HG03135 (cell line): ENCODE measurements at regions not wholly inside any gene's neighbourhood (a gene's known extent, or its start where the extent isn't known, plus 50 kb on each side); places are given as distances from the start of the nearest gene placed in this dataset.

Source experiments
- ATAC-seq: cut with Tn5 transposase; IDR thresholded peaks from one replicate; pipeline ENCODE4 v1.9.1; 2021; ENCODE audit warnings: mild to moderate bottlenecking, moderate library complexity; ENCODE audit not compliant: unreplicated experiment

DNA sequence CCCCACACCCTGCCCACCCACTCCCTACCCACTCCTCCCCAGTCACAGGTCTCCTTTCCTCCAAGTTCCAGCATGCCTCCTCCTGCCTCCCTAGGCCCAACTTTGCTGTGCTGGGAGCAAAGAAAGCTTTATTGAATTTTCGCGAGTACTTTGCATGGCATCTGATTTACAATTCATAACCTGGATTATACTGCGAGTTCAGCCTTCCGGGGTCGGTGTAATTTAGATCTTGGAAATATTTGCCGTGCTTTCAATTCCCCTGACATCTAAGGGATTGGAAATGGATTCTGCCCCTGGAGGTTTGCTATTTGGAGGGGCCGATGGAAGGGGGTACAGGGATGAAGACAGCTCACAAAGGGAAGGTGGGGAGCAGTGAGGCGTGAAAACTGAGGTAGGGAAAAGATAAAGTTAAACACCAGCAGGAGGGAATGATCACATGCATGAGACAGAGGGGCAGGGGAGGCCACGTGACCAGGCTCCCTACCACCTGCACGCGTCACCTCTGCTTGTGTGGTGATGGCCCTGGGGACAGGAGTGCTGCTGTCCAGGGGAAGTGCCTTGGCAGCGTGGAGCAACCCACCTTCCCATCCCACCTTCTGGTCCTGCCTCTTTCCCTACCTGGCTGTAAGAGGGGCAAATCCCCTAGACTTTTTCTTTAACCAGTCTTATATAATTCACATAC is 132.3 kb upstream of the RPL38 start:
- ATAC-seq, result no peak

DNA sequence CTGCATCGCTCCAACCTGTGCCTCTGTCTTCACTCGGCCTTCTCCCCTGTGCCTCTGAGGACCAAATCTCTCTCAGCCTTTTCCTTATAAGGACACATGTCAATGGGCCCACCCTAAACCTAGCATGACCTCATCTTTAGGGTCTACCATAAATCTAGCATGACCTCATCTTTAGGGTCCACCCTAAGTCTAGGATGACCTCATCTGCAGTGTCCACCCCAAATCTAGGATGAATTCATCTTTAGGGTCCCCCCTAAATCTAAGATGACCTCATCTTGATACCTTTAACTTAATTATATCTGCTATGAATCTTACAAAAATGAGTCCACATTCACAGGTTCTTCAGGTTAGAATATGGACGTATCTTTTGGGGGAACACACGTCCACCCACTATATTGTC is 131.1 kb upstream of the RPL38 start:
- ATAC-seq, result no peak

DNA sequence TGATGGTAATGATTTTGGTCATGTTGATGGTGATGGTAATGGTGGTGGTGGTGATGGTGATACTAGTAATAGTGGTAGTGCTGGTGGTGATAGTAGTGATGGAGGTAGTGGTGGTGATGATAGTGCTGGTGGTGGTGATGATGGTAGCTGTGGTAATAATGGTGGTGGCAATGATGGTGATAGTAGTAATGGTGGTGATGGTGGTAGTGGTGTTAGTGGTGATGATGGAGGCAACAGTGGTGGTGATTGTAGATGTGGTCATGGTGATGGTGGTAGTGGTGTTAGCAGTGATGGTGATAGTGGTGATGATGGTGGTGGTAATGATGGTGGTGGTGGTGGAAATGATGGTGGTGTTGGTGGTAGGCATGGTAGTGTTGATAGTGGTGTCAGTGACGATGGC is 127.0 kb upstream of the RPL38 start:
- no peak for ATAC-seq

DNA sequence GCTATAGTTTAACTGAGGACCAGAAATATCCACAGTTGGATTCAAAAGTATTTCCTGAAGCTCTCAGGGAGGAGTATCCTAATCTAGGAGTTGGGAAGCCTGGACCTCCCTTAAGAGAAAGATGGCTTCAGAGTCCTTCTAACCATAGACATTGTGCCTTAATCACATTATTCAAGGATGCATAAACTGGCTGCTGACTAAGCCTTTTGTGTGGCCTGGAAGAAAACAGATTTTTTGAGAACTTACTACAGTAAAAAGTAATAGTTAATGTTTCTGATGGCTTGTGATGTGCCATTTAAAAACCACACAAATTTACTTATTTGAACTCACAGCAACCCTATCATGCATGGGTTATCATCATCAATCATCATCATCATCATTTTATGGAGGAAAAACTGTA is 126.2 kb upstream of the RPL38 start:
- ATAC-seq, result no peak

DNA sequence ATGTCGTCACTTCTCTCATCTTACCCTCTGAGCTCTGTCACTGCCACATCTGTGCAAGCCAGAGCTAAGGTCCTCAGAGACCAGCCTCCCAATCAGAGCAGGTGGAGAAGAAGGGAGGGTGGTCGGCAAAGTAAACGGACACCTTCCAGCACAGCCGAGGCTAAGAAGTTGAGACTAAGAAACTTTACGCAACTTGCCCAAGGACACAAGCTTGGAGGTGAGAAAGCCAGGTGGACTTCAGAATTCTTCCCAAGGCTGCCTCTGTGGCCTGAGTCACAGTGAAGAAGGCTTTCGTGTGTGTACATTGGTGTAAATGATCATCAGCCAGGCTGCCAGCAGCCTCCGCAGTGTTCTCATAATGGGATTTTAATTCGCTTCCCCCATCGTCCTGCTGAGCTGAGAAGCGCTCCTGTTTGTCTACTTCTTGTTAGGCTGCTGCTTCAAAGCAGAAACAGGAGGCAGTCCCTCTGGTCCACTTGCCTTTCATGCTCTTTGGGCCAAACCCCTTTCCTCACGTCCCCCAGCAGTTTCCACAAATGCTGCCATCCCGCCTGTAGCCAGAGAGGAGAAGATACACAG is 125.0 kb upstream of the RPL38 start:
- no peak for ATAC-seq

DNA sequence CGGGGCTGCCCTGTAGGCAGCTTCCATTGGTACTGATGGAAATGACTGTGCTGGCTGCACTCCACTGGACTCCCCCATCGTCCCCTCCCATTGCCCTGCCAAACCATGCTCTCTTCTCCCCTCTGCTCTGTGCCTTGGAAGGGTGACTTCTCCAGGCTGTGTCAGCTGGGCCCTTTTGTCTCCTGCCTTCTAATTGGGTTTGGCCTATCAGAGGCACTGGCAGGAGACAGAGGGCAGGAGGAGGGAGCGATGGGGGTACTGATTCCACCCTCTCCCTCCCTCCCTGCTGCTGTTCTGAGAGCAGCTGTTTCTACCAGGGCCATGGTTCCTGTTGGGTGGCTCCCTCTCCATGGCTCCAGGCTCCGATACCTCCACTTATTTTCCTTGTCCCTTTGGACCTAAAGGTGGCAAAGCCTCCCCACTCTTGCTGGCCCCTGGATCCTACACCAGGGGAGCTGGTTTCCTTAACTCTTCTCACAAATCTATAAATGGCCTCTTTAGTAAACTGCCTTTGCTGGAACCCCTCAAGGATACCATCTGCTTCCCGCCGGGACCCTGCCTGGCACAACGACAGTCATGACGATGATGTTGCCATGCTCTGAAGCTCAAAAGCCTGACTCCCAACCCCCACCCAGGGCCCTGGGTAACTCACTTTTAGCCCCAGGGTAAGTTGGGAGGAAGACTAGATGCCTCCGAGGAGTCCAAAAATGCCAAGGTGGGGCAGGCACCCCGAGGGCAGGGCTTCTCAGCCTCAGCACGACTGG is 123.8 kb upstream of the RPL38 start:
- no peak for ATAC-seq

DNA sequence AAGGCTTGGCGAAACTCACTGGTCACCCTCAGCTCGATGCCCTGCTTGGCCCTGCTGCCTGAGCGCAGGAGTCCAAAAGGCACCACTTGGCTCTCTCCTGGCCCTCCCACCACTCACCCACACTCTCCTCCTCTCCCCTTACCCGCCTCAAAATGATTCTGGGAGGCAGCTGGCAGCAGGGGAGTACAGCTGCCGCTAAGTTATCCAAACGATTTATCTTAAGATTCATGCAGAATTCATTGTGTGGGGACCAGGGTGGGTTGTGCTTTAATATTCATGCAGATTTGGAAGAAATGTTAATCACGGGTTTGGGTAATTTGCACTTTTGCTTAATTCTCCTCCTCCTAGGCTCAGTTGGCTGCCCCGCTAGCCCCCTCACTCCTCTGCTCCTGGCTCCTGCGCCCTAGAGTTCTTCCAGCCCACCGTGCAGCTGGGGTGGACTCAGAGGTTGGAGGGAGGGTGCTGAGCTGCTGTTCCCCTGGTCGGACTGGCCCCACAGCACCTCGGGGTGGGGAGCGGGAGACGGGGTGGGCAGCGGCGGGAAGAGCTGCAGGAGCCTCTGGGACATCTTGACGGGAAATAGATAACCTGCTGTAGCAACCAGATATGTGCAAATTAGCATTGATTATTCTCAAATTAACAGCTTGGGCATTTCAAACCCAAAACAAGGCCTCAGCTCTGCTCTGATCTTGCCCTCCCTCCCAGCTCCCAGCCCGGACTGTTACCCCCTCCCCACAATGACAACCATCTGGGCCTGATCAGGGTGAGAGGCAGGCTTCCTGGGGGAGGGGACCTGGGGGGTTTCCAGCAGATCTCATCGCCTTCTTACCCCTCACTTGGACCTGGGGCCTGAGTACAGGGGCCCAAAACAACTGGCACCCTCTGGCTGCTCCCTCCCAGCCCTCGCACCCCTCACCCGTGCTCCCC is 122.6 kb upstream of the RPL38 start:
- ATAC-seq, result no peak

DNA sequence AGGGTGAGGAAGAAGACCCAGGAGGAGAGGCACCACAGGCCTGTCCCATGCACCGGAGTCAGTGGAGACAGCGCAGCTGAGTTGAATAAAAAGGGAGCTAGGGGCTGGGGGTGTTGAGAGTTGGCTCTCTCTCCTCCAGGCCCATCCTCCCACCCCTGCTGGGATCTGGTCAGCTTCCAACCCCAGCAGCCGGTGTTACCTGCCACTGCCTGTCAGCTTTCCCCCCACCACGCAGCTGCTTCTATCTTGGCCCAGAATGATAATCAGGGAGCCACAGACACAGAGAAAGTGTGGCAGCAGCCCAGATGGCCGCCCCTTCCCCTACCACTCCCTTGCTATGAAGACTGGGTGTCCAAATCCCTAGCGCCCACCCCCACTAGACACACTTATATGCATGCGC is 120.6 kb upstream of the RPL38 start:
- ATAC-seq, result no peak

DNA sequence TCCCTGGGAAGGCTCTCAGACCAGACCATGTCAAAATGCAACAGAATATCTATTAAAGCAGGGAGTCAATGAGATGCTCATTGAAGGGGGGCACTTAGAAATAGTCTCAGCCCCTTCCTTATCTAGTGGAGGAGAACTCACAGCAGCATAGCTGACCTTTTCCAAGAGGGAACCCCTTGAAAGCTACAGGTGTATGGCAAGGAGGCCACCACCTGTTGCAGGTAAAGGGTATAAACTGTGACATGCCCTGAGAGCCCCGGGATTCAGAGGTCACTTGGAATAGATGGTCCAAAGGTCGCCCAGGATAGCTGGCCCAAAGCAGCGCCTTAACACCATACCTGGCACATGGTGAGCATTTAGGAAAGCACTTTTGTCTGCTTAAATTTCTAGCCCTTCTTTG is 120.2 kb upstream of the RPL38 start:
- ATAC-seq, result no peak

DNA sequence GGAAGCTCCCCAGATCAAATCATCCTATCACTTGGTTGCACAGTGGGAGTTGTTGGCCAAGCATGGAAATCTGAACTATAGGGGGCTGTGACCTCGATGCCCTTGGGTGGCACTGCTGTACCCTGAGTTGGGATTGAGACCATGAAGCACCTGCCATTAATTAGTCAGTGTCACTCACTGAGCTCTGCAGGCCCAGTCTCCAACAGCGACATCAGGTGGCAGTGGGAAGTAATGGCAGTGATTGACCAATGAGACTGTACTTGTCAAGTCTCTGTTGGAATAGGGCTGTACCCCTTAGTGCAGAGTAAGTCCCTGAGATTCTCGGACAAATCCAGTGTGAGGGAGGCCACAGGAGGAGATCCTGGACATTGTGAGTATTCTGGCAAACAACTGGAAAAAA is 118.0 kb upstream of the RPL38 start:
- ATAC-seq, result no peak

DNA sequence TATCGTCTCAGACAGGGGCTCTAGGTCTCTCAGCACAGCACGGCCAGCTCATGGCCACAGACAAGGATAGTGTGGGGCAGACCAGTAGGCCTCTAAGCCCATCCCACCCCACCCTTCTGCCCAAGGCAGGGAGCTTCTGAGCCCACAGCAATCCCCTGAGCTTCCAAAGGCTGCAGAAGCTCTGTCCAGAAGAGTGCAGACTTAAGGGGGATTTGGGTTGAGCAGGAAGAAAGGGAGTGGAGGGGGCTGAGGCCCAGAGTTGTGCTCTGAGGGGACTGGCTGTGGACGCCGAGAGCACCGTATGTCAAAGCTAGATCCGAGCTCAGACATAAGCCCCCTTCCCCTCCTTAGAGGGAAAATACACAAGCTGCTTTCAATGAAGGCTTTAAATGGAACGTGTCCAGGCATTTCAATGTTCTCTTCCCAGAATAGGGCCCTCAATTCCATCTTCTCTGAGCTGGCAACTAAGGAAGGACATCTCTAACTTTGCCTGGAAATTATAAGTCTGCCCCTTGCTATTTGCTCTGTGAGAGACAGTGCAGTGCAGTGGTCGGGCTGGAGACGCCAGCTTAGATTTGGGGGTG is 116.4 kb upstream of the RPL38 start:
- ATAC-seq, result no peak

DNA sequence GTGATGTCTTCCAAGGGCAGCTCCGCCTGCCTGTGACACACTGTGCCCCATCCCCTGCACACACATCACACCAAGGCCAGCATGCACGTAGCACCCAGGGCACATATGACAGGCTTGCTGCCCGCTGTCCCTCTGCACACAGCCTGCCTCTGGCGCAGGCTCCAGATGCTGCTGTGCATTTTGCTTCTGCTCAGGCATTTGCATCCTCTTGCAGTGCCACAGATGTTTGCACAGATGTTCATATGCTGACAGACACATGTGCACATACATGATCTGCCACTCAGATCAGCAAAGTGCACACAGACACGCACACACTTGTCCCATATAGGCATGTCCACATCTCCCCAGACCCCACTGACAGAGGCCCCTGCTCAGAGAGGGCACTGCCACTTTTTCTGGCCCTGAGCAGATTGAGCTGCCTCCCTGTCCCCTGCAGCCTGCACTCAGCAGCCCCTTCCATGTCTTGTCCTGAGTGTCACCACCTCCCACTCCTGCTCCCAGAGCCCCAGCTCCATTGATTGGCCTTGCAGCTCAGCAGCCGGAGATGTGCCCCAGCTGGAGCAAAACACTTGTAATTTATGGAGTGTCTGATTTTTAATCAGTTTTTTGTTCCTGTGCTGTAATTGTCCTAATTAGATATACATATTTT is 115.1 kb upstream of the RPL38 start:
- ATAC-seq, result no peak

DNA sequence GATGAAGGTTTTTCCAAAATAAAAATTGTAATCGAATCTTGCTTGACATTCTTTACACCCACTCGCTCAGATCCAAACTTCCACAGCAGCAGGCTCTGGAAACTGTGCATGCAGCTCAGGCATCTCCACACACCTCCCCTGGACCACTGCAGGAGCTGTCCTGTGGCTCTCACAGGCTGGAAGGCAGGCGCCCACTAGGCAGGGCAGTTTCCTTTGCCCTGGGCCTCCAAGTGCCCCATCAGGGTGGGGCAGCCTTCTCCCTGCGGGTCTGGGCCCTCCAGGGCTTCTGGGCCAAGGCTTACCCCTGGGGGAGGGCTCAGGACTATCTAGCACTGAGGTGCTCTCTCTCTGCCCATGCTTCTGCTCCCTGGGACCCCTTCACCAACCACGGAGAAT is 114.5 kb upstream of the RPL38 start:
- no peak for ATAC-seq

DNA sequence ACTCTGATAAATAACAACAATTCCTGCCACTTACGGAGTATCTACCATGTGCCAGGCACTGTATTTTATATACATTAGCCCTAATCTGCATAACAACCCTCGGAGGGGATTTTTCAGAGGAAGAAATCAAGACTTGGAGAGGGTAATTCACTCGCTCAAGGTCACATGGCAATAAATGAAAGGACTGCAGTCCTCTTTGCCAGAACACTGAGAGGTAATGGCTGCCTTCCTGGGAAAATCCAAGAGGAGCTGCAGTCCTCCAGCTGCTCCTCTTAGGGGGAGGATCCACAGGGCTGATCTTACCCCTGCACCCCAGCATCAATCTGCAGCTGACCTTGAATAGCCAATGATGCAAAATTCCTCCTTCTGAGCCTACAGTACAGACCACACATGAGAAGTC is 114.1 kb upstream of the RPL38 start:
- ATAC-seq, result no peak

DNA sequence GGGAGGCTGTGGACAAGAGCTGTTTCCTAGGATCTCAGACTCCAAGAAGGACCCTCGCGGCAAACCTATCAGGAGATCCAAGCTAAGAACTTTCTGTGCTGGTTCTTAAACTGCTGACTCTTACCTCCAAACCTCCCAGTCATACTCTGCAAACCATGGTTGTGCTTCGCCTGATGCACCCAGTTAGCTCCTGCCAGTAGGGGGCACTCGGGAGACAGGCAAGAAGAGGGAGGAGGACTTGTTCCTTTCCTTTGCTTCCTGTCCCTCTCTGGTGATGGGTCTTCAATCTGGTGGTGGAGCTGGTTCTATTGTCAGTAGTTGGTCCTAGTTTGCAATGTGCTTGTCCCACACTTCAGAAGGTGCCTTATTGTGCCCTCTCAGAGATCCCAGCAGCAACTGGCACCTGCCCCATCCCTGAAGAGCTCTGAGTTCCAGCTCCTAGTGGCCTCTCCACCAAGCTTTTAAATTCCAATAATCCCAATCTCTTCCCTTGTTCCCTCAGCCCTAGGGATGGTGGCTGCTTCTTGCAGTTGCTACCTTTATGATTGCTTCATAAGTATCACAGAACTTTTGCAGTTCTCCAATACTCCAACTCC is 113.5 kb upstream of the RPL38 start:
- ATAC-seq, result no peak

DNA sequence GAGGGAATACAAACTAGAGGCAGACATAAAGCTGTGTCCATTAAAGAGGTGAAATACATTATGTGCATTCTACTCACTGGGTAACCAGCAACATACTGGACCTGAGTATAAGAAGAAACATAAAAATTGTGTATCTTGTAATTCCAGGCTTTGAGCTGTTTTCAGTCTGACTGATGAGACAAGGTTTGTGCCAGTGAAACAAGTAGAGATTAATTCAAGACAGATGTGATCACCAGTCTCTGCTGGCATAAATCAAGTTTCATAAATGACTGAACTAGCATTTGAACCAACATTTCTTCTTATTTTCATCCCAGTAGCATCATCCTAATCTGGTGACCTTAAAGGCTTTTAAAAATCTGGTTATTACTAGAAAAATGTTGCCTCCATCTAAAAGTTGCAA is 108.8 kb upstream of the RPL38 start:
- no peak for ATAC-seq

DNA sequence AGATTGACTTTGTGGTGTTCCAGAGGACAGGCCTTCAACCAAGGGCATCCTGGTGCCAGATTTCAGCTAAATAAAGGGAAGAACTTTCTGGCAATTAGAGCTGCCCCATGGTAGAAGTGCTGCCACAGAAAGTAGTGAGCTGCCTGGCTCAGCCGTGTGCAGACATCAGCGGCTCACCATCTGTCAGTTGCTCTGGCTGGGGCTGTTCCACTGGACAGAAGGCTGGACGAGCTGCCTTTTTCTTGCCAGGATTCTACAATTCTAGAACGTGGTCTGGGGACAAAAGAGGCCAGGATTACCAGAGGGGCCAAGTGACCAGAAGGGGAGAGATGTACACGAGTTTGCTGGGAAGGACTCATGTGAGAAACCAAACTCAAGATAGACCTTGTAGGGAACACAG is 107.0 kb upstream of the RPL38 start:
- ATAC-seq, result no peak

DNA sequence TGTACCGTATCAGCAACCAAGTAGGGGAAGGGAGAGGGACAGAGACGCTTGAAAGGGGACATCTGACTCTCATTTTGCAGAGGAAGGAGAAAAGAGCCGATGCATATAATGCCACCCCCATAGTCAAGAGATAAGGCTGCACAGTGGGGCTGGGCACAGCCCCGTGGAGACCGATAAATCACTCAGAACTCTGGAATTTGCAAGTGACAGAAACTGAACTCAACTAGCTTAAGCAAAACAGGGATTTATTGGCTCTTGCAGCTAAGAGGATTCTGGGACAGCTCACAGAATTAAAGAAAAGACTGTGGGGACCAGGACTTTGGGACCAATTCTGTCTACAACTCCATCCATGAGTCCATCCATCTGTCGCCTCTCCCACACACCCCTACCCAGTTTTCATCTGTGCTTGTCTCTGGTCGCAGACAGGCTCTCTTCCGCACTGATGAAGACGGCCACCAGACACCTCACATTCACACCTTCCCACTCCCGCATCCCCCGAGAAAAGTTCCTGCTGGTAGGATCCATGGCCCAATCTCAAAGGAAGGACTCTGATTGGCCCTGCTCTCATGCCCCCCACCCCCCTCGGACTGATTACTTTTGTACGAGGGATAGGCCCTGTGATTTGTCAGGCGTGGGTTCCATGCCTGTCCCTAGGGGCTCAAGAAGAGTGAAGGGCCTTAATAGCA is 105.9 kb upstream of the RPL38 start:
- no peak for ATAC-seq
